Peyer's patch (tissue), 4 donors: ENCODE measurements at regions not wholly inside any gene's neighbourhood (a gene's known extent, or its start where the extent isn't known, plus 50 kb on each side); places are given as distances from the start of the nearest gene placed in this dataset.

Experiments
- DNase-seq, 3 donors: peaks; one replicate each; pipeline ENCODE4 v3.0.0-alpha.2; 2017 to 2019
- H3K27ac ChIP-seq, 4 donors: fragments of 200-600 bp; sonication (generic); one replicate each; pipeline ENCODE4 v1.5.1; 2016 to 2019
- H3K27me3 ChIP-seq, 2 donors: fragments of 200-600 bp; sonication (generic); one replicate each; pipeline ENCODE4 v1.5.1; 2019
- H3K36me3 ChIP-seq, 3 donors: fragments of 200-600 bp; sonication (generic); one replicate each; pipeline ENCODE4 v1.5.1; 2016 to 2019
- H3K4me1 ChIP-seq, 4 donors: fragments of 200-600 bp; sonication (generic); one replicate each; pipeline ENCODE4 v1.5.1; 2016 to 2019
- H3K4me3 ChIP-seq, 4 donors: fragments of 200-600 bp; sonication (generic); 1 replicate in 3 of 4; 2 replicates in 1 of 4; pipeline ENCODE4 v1.5.1; 2016 to 2019; ENCODE audit warnings: mild to moderate bottlenecking in 1 of 4
- H3K9me3 ChIP-seq, 4 donors: fragments of 200-600 bp; sonication (generic); one replicate each; pipeline ENCODE4 v1.5.1; 2016 to 2019; ENCODE audit warnings: mild to moderate bottlenecking in 1 of 4
- POLR2A ChIP-seq, 2 donors: fragments of 450-650 bp; IDR thresholded peaks; one replicate each; pipeline ENCODE4 v1.5.1; 2017; ENCODE audit warnings: antibody characterized with exemption in 2 of 2, mild to moderate bottlenecking in 2 of 2, moderate library complexity in 2 of 2
- TF ChIP-seq, protein P1 (sequence below), 6 experiments: fragments of 450-650 bp in 4 of 6; fragments of 200-600 bp in 2 of 6; sonication (generic) in 1 of 6; IDR thresholded peaks; one replicate each; pipeline ENCODE4 v1.5.1; 2017 to 2019; ENCODE audit warnings: antibody characterized with exemption in 6 of 6, mild to moderate bottlenecking in 3 of 6, moderate library complexity in 1 of 6

DNA sequence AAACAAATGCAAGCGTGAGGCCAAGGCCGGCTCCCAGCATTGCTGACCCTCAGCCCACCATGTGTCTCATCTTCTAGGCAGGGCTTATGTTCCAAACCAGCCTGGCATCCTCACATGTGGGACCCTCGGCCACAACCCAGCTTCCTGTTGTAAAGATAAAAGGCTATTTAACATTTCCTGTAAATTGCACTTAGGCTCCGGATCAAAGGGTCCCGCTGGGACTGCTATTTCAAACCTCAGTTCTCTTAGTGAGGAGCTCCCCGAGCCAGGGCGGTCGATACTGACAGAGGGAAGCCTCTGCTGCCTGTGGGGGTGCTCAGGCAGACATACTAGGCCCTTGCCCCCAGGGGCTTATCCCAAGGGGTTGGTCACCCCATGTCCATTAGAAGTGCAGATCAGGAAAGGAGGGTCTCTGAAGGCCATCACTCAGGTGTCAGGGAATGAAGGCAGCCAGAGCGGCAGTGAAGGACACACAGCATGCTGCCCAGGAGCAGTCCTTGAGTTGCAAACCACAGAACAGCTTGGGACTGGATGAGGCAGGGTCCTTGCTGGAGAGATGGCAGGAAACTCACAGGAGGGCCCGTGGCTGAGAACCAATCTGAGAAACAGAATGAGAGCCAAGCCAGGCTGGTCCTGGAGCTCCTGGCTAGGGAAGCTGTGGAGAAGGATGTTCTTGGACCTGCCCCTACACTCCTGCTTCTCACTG lies 239.9 kb downstream of the TLE3 start:
- Histone ChIP-seq H3K36me3 (no peaks in the 10 kb centered on the region), H3K4me3 (no peak overlapping the region), H3K27ac (no peak overlapping the region), H3K4me1 (no peaks in the 10 kb centered on the region), H3K27me3 (no peaks in the 10 kb centered on the region), H3K9me3 (no peaks in the 10 kb centered on the region)
- DNase-seq = no peak
- TF ChIP-seq, protein P1, sequence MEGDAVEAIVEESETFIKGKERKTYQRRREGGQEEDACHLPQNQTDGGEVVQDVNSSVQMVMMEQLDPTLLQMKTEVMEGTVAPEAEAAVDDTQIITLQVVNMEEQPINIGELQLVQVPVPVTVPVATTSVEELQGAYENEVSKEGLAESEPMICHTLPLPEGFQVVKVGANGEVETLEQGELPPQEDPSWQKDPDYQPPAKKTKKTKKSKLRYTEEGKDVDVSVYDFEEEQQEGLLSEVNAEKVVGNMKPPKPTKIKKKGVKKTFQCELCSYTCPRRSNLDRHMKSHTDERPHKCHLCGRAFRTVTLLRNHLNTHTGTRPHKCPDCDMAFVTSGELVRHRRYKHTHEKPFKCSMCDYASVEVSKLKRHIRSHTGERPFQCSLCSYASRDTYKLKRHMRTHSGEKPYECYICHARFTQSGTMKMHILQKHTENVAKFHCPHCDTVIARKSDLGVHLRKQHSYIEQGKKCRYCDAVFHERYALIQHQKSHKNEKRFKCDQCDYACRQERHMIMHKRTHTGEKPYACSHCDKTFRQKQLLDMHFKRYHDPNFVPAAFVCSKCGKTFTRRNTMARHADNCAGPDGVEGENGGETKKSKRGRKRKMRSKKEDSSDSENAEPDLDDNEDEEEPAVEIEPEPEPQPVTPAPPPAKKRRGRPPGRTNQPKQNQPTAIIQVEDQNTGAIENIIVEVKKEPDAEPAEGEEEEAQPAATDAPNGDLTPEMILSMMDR (IDR thresholded peaks at IDR 0.05) = no peak
- no peak for TF ChIP-seq POLR2A (IDR thresholded peaks at IDR 0.05)

DNA sequence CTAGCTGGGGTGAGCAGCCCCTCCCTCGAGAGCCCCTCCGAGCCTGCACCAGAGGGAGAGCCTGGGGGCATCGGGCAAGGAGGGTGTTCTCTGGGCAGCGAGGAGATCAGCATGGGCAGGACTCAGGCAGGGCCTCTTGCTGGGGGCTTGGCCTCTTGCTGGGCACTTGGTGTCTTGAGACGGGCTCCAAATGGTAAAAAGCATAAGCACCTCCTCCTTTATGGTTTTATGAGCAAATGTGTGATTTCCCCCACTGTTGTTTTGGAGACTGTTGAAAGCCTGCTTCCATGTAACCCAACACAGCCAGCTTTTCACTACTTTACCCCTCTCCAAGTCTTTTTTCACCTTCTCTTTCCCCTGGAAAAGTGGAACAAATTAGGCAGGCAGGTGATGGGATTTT lies 239.3 kb downstream of the TLE3 start:
- TF ChIP-seq, protein P1 (IDR thresholded peaks at IDR 0.05) = no peak
- no peak for TF ChIP-seq POLR2A (IDR thresholded peaks at IDR 0.05)
- Histone ChIP-seq H3K4me1 (no peaks in the 10 kb centered on the region), H3K9me3 (no peaks in the 10 kb centered on the region), H3K27ac (no peak overlapping the region), H3K36me3 (no peaks in the 10 kb centered on the region), H3K27me3 (no peaks in the 10 kb centered on the region), H3K4me3 (no peak overlapping the region)
- no peak for DNase-seq

DNA sequence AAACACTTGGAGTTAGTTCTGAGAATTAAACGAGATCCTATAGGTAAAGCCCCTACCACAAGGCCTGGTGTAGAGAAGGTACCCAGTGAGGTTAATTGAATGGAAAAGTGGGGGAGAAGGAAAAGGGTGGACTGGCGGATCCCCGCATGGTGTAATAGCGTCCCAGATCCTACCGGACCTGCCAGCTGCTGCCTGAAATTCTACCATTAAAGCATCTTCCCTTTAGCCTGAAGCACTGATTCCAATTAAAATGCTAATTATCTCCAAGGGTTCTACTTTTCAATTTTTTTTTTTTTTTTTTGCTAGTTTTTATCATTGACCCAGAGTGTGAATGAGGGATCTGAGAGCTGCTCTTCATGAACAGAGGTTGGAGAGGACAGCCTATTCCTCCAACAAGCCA lies 237.9 kb downstream of the TLE3 start:
- DNase-seq = no peak
- TF ChIP-seq POLR2A (IDR thresholded peaks at IDR 0.05) = no peak
- TF ChIP-seq, protein P1 (IDR thresholded peaks at IDR 0.05) = no peak
- no peak overlapping the region for H3K4me3 ChIP-seq
- no peaks in the 10 kb centered on the region for H3K27me3 ChIP-seq
- H3K4me1 ChIP-seq = no peaks in the 10 kb centered on the region
- no peaks in the 10 kb centered on the region for H3K9me3 ChIP-seq
- H3K27ac ChIP-seq = no peak overlapping the region
- H3K36me3 ChIP-seq = no peaks in the 10 kb centered on the region

DNA sequence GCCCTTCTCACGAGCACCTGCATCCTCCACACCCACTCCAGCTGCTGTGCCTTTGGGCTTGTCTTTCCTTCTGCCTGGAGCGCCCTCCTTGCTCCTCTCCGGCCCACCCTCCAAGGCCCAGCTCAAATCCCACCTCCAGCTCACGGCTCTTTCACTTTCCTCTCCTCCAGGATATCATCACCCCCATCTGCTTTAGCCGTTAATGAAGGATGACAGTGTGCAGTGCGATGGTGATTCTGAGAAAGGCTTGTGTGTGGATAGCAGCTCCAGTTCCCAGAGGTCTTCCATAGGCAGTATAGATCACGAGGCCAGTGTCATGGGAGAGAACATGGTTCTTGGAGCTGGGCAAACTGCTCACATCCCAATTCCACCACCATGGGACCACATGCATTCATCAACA lies 237.4 kb downstream of the TLE3 start:
- no peaks in the 10 kb centered on the region for H3K9me3 ChIP-seq
- H3K27me3 ChIP-seq = no peaks in the 10 kb centered on the region
- TF ChIP-seq, protein P1 (IDR thresholded peaks at IDR 0.05) = no peak
- no peak for TF ChIP-seq POLR2A (IDR thresholded peaks at IDR 0.05)
- no peak overlapping the region for H3K27ac ChIP-seq
- no peak overlapping the region for H3K4me3 ChIP-seq
- no peaks in the 10 kb centered on the region for H3K4me1 ChIP-seq
- DNase-seq = no peak
- no peaks in the 10 kb centered on the region for H3K36me3 ChIP-seq

DNA sequence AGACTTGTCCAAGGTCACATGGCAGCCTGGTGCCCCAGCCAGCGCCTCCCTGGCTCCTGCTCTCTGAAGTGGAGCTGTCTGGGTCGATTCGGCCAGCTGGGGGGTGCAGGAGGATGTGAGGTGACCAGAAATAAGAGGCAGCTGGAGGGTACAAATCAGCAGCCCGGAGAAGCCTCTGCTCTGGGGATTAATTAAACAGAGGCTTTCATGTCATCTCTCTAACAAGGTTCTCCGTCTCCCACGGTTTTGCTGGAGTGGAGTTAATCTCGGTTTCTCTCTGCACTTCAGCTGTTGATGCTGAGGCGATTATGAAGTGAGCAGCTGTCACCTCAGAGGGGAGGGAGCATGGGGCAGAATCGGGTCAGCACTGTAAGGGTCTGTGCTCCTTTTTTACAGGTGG lies 236.8 kb downstream of the TLE3 start:
- Histone ChIP-seq H3K4me3 (no peak overlapping the region), H3K9me3 (no peaks in the 10 kb centered on the region), H3K27ac (no peak overlapping the region), H3K4me1 (no peaks in the 10 kb centered on the region), H3K27me3 (no peaks in the 10 kb centered on the region), H3K36me3 (no peaks in the 10 kb centered on the region)
- no peak for TF ChIP-seq POLR2A (IDR thresholded peaks at IDR 0.05)
- TF ChIP-seq, protein P1 (IDR thresholded peaks at IDR 0.05) = no peak
- DNase-seq = no peak
